Spleen (tissue), 11 donors: ENCODE measurements at regions not wholly inside any gene's neighbourhood (a gene's known extent, or its start where the extent isn't known, plus 50 kb on each side); places are given as distances from the start of the nearest gene placed in this dataset.

Source experiments
- DNase-seq: peaks from one replicate; pipeline ENCODE4 v3.0.0-alpha.2; 2020
- H3K27ac ChIP-seq, 8 donors: fragments of 200-600 bp; sonication (generic) in 7 of 8; 1 replicate in 4 of 8; 2 replicates in 4 of 8; pipeline versions ENCODE4 v1.5.0 to v1.8.0; 2016 to 2021; ENCODE audit warnings: inconsistent platforms in 4 of 8, mild to moderate bottlenecking in 4 of 8, moderate library complexity in 1 of 8
- H3K27me3 ChIP-seq, 7 donors: fragments of 200-600 bp; sonication (generic) in 6 of 7; replicated peaks in 1 of 7; 1 replicate in 4 of 7; 2 replicates in 3 of 7; pipeline versions ENCODE4 v1.5.0 to v1.8.0; 2016 to 2021; ENCODE audit warnings: inconsistent platforms in 3 of 7, mild to moderate bottlenecking in 1 of 7
- H3K36me3 ChIP-seq, 6 donors: fragments of 200-600 bp; sonication (generic) in 5 of 6; 1 replicate in 4 of 6; 2 replicates in 2 of 6; pipeline versions ENCODE4 v1.5.0 to v1.8.0; 2016 to 2021; ENCODE audit warnings: inconsistent platforms in 2 of 6
- H3K4me1 ChIP-seq, 6 donors: fragments of 200-600 bp; sonication (generic) in 5 of 6; 1 replicate in 3 of 6; 2 replicates in 3 of 6; pipeline versions ENCODE4 v1.5.0 to v1.8.0; 2016 to 2021; ENCODE audit warnings: inconsistent platforms in 3 of 6
- H3K4me3 ChIP-seq, 8 donors: fragments of 200-600 bp; sonication (generic) in 7 of 8; 1 replicate in 4 of 8; 2 replicates in 4 of 8; pipeline versions ENCODE4 v1.5.0 to v1.8.0; 2016 to 2021; ENCODE audit warnings: inconsistent platforms in 4 of 8, mild to moderate bottlenecking in 4 of 8, moderate library complexity in 2 of 8
- H3K9me3 ChIP-seq, 8 donors: fragments of 200-600 bp; sonication (generic) in 7 of 8; 1 replicate in 4 of 8; 2 replicates in 4 of 8; pipeline versions ENCODE4 v1.5.0 to v1.8.0; 2016 to 2021; ENCODE audit warnings: inconsistent platforms in 4 of 8
- CTCF ChIP-seq, 11 experiments: fragments of 200-600 bp in 7 of 11; fragments of 450-650 bp in 4 of 11; sonication (generic) in 4 of 11; IDR thresholded peaks in 8 of 11; conservative IDR thresholded peaks in 3 of 11; 1 replicate in 7 of 11; 2 replicates in 4 of 11; pipeline versions ENCODE4 v1.4.0 to v1.8.0; 2016 to 2021; ENCODE audit warnings: antibody characterized with exemption in 11 of 11, inconsistent platforms in 4 of 11, mild to moderate bottlenecking in 1 of 11
- POLR2A ChIP-seq, 3 donors: fragments of 450-650 bp; IDR thresholded peaks; one replicate each; pipeline ENCODE4 v1.5.1; 2017; ENCODE audit warnings: antibody characterized with exemption in 3 of 3, mild to moderate bottlenecking in 1 of 3
- POLR2AphosphoS5 ChIP-seq, 3 donors: sonication (generic); formaldehyde crosslinking; IDR thresholded peaks; one replicate each; pipeline ENCODE4 v1.5.1; 2017; ENCODE audit warnings: antibody characterized with exemption in 3 of 3
- WGBS, 5 donors: extraction: QIAGEN DNeasy Blood & Tissue Kit in 3 of 5; methylation state at CpG; one replicate each; pipeline versions ENCODE4 v1.1.5 to v1.1.7; 2013 to 2018; 5-methylcytosine and 5-hydroxymethylcytosine counted together
- intact Hi-C: fragments of 100-400 bp; cut with DNase I; formaldehyde crosslinking; loops from one replicate; pipeline ENCODE4 v1.15.0; 2023; ENCODE audit warnings: low total_unique reads
- donor health status: healthy with polysubstance abuse.
- donor health status: DM: no; HTN: no; CAD: no; lungs with moderate emphysema.
- donor health status: DM: no; HTN: no; CAD: no.
- donor health status: Bipolar disorder and iron deficiency.
- donor health status: healthy.
- donor health status: DM: no; HTN: no; CAD: no.
- donor health status: DM: yes; HTN: yes; CAD: no.

DNA sequence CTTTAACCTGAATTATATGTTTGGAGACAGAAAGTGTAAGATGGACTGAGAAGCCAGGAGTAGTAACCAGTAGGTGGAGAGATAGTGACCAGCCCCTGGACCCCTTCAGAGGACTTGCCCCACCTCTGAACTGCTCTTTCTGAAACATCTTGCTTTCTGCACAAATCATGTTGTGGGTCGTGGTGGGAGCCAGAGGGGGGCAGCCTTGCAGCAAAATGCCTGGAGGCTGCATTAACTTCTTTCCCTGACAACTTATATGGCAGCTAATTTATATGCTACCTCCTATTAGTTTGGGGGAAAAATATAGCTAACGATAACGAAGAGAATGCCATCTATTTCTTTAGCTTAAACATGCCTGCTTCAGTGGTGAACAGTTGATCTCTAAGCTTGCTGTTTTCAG, 859.8 kb downstream of the MAFB start:
- H3K27ac ChIP-seq, result peak overlapping the region in 5 of 8 donors; percentile 24 to 65 (median 38)
- no peak overlapping the region for H3K4me3 ChIP-seq
- DNase-seq, result no peak
- H3K27me3 ChIP-seq, result no peaks in the 10 kb centered on the region
- H3K36me3 ChIP-seq, result no peaks in the 10 kb centered on the region
- whole genome bisulfite sequencing, 5 donors, result 19 to 35% (median 29%) methylated on average over 3 of the region's 3 CpGs
- H3K9me3 ChIP-seq, result no peaks in the 10 kb centered on the region
- intact Hi-C loops, result no loop called here
- peaks cover 0 to 21% (median 11%) of the 10 kb centered on the region in 6 donors for H3K4me1 ChIP-seq
- TF ChIP-seq POLR2A (IDR thresholded peaks at IDR 0.05) (no peak), CTCF (IDR thresholded peaks at IDR 0.05 in 8 of 11, conservative IDR thresholded peaks at IDR 0.05 in 3 of 11) (peak in 5 of 11 experiments; percentile 10 to 28 (median 17))

- DNase-seq, result no peak
- Histone ChIP-seq H3K9me3 (no peaks in the 10 kb centered on the region), H3K4me1 (peaks cover 0 to 21% (median 11%) of the 10 kb centered on the region in 6 donors), H3K36me3 (no peaks in the 10 kb centered on the region), H3K4me3 (no peak overlapping the region), H3K27me3 (no peaks in the 10 kb centered on the region), H3K27ac (no peak overlapping the region)
- intact Hi-C loops, result no loop called here
- 38 to 69% (median 56%) methylated on average over 3 of the region's 3 CpGs for WGBS, 5 donors
- no peak for TF ChIP-seq POLR2A (IDR thresholded peaks at IDR 0.05)
These were observed 863.1 kb downstream of the MAFB start for GRCh38 chr20:39825950-39826349.

DNA sequence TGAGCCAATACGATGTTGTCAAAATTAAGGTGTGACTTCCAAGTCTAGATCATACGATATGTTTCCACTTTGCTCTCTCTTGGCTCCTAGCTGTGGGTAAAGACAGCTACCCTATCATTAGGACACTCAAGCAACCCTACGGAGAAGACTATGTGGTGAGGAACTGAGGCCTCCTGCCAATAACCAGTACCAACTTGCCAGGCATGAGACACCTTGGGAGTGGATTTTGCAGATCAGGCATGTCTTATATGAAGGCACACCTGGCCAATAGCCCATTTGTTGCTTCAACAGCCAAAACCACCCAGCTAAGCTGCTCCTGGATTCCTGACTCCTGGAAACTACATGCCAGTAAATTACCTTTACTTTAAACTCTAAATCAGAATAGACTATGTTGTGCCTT, 863.4 kb downstream of the DHX35 start:
- Histone ChIP-seq H3K4me1 (peaks cover 0 to 18% (median 10%) of the 10 kb centered on the region in 6 donors), H3K27me3 (no peaks in the 10 kb centered on the region), H3K27ac (no peak overlapping the region), H3K4me3 (no peak overlapping the region), H3K9me3 (no peaks in the 10 kb centered on the region), H3K36me3 (no peaks in the 10 kb centered on the region)
- no peak for DNase-seq
- intact Hi-C loops, result no loop called here
- WGBS, 5 donors, result 86 to 95% (median 95%) methylated on average over 3 of the region's 3 CpGs
- TF ChIP-seq POLR2A (IDR thresholded peaks at IDR 0.05) (no peak), POLR2AphosphoS5 (IDR thresholded peaks at IDR 0.05) (no peak), CTCF (IDR thresholded peaks at IDR 0.05 in 8 of 11, conservative IDR thresholded peaks at IDR 0.05 in 3 of 11) (no peak)

GRCh38 chr20:39823224-39823623, 861.1 kb downstream of the DHX35 start:
- no peaks in the 10 kb centered on the region for H3K9me3 ChIP-seq
- no peaks in the 10 kb centered on the region for H3K4me1 ChIP-seq
- no peak overlapping the region for H3K4me3 ChIP-seq
- H3K27ac ChIP-seq, result no peak overlapping the region
- 72 to 82% (median 73%) methylated on average over 4 of the region's 4 CpGs for WGBS, 5 donors
- H3K27me3 ChIP-seq, result no peaks in the 10 kb centered on the region
- no peak for TF ChIP-seq POLR2AphosphoS5 (IDR thresholded peaks at IDR 0.05)
- no peak for TF ChIP-seq CTCF (IDR thresholded peaks at IDR 0.05 in 8 of 11, conservative IDR thresholded peaks at IDR 0.05 in 3 of 11)
- H3K36me3 ChIP-seq, result no peaks in the 10 kb centered on the region
- DNase-seq, result no peak
- intact Hi-C loops, result no loop called here

GRCh38 chr20:39822667-39823066, 860.5 kb downstream of the DHX35 start:
- DNase-seq, result no peak
- Histone ChIP-seq H3K27me3 (no peaks in the 10 kb centered on the region), H3K4me3 (no peak overlapping the region), H3K9me3 (no peaks in the 10 kb centered on the region), H3K4me1 (no peaks in the 10 kb centered on the region), H3K27ac (no peak overlapping the region), H3K36me3 (no peaks in the 10 kb centered on the region)
- intact Hi-C loops, result no loop called here
- TF ChIP-seq POLR2A (IDR thresholded peaks at IDR 0.05) (no peak), CTCF (IDR thresholded peaks at IDR 0.05 in 8 of 11, conservative IDR thresholded peaks at IDR 0.05 in 3 of 11) (no peak)
- WGBS, 5 donors, result 61 to 83% (median 68%) methylated on average over 3 of the region's 3 CpGs
